Testis (tissue), 2 donors: ENCODE measurements at regions not wholly inside any gene's neighbourhood (a gene's known extent, or its start where the extent isn't known, plus 50 kb on each side); places are given as distances from the start of the nearest gene placed in this dataset.

Experiments used
- POLR2A ChIP-seq: fragments of 450-650 bp; IDR thresholded peaks from one replicate; pipeline ENCODE4 v1.6.1; 2017; ENCODE audit warnings: antibody characterized with exemption, mild to moderate bottlenecking, moderate library complexity
- TF ChIP-seq, protein P1 (sequence below), 3 experiments: fragments of 450-650 bp in 2 of 3; fragments of 200-600 bp in 1 of 3; sonication (generic) in 1 of 3; IDR thresholded peaks; one replicate each; pipeline ENCODE4 v1.5.1; 2016 to 2019; ENCODE audit warnings: antibody characterized with exemption in 3 of 3, mild to moderate bottlenecking in 2 of 3, moderate library complexity in 1 of 3

DNA sequence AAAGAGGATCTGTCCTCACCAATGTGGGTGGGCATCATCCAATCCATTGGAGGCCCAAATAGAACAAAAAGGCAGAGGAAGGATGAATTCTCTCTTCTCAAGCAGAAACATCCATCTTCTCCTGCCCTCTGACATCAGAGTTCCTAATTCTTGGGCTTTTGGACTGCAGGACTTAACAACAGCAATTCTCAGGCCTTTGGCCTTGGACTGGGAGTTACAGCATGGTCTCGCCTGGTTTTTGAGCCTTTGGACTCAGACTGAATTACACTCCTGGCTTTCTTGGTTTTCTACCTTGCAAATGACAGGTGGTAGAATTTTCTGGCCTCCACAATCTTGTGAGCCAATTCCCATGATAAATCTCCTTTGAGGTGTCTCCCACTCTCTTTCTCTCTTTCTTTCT, 60.5 kb upstream of the CD180 start:
- TF ChIP-seq, protein P1, sequence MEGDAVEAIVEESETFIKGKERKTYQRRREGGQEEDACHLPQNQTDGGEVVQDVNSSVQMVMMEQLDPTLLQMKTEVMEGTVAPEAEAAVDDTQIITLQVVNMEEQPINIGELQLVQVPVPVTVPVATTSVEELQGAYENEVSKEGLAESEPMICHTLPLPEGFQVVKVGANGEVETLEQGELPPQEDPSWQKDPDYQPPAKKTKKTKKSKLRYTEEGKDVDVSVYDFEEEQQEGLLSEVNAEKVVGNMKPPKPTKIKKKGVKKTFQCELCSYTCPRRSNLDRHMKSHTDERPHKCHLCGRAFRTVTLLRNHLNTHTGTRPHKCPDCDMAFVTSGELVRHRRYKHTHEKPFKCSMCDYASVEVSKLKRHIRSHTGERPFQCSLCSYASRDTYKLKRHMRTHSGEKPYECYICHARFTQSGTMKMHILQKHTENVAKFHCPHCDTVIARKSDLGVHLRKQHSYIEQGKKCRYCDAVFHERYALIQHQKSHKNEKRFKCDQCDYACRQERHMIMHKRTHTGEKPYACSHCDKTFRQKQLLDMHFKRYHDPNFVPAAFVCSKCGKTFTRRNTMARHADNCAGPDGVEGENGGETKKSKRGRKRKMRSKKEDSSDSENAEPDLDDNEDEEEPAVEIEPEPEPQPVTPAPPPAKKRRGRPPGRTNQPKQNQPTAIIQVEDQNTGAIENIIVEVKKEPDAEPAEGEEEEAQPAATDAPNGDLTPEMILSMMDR (IDR thresholded peaks at IDR 0.05) = no peak
- TF ChIP-seq POLR2A = no peak
